Osteocyte (in vitro differentiated cells): ENCODE measurements at regions not wholly inside any gene's neighbourhood (a gene's known extent, or its start where the extent isn't known, plus 50 kb on each side); places are given as distances from the start of the nearest gene placed in this dataset.

Experiments
- DNase-seq: peaks from one replicate; pipeline ENCODE4 v3.0.0; 2021; ENCODE audit warnings: mixed read lengths; ENCODE audit not compliant: unreplicated experiment; ENCODE audit errors: extremely low spot score
- H3K27ac Mint-ChIP-seq: one replicate; pipeline ENCODE4 v1.8.0; 2021; ENCODE audit warnings: mild to moderate bottlenecking, mixed read lengths; ENCODE audit not compliant: unreplicated experiment
- H3K27me3 Mint-ChIP-seq: one replicate; pipeline ENCODE4 v1.8.0; 2021; ENCODE audit warnings: mixed read lengths; ENCODE audit not compliant: unreplicated experiment
- H3K36me3 Mint-ChIP-seq: one replicate; pipeline ENCODE4 v1.8.0; 2021; ENCODE audit warnings: mixed read lengths; ENCODE audit not compliant: unreplicated experiment
- H3K4me1 Mint-ChIP-seq: one replicate; pipeline ENCODE4 v1.8.0; 2021; ENCODE audit warnings: mixed read lengths; ENCODE audit not compliant: unreplicated experiment
- H3K4me3 Mint-ChIP-seq: one replicate; pipeline ENCODE4 v1.8.0; 2021; ENCODE audit warnings: mild to moderate bottlenecking, moderate library complexity, mixed read lengths; ENCODE audit not compliant: unreplicated experiment
- H3K9me3 Mint-ChIP-seq: one replicate; pipeline ENCODE4 v1.8.0; 2021; ENCODE audit warnings: mixed read lengths; ENCODE audit not compliant: unreplicated experiment
- CTCF ChIP-seq: fragments of 200-600 bp; sonication (generic); IDR thresholded peaks from 2 replicates; pipeline ENCODE4 v1.5.0; 2021; ENCODE audit warnings: antibody characterized with exemption, mild to moderate bottlenecking, moderate library complexity

- no peak overlapping the region for H3K27ac Mint-ChIP-seq
These were observed 1413.7 kb upstream of the CELF2 start for GRCh38 chr10:9603972-9604371.

DNA sequence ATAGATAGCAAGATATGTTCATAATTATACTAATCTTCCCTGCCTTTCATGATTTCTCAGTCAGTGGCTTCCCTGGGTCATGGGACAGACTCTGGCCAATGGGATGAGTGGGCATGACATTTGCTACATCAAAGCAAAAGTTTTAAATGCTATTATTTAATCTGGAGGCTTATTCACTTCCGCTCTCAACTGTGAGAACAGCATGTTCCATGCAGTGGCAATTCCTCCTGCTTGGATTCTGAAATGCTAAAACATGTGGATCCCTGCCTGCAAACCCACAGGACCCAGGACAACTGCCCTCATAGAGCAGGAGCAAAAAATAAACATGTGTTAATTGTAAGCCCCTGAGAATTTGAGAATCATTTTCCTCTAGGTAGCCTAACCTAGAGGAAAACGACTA, 1412.4 kb upstream of the CELF2 start:
- H3K4me3 Mint-ChIP-seq, result no peak overlapping the region

More at GRCh38 chr10:9603972-9604371, 1413.7 kb upstream of the CELF2 start:
- H3K36me3 Mint-ChIP-seq, result no peaks in the 10 kb centered on the region
- DNase-seq, result no peak
- no peak overlapping the region for H3K4me3 Mint-ChIP-seq
- no peaks in the 10 kb centered on the region for H3K27me3 Mint-ChIP-seq
- H3K9me3 Mint-ChIP-seq, result no peaks in the 10 kb centered on the region
- TF ChIP-seq CTCF, result no peak
- no peaks in the 10 kb centered on the region for H3K4me1 Mint-ChIP-seq

DNA sequence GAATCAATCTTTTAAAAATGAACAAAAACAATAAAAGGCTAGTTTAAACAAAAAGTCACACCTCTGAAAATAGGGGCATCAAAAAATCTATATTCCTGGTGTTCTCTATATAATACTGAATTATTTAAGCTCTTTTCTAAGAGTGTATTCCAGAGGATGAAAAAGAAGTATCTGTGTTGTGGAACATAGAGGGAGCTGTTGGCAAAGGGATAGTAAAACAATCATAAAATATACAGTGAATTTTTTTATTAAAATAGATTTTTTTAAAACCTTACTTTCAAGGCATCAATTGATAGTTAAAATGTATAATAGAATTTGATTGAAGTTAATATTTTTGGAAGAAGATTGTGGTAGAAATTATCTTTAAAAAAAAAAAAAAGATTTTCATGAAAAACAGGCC, 1409.1 kb upstream of the CELF2 start:
- no peaks in the 10 kb centered on the region for H3K4me1 Mint-ChIP-seq
- no peaks in the 10 kb centered on the region for H3K27me3 Mint-ChIP-seq
- H3K27ac Mint-ChIP-seq, result no peak overlapping the region
- no peaks in the 10 kb centered on the region for H3K36me3 Mint-ChIP-seq
- no peak overlapping the region for H3K4me3 Mint-ChIP-seq
- peak; percentile 62 for TF ChIP-seq CTCF
- H3K9me3 Mint-ChIP-seq, result no peaks in the 10 kb centered on the region
- DNase-seq, result no peak

More for the DNA sequence above, 1412.4 kb upstream of the CELF2 start:
- no peak for TF ChIP-seq CTCF
- H3K9me3 Mint-ChIP-seq, result no peaks in the 10 kb centered on the region
- H3K27ac Mint-ChIP-seq, result no peak overlapping the region
- no peaks in the 10 kb centered on the region for H3K27me3 Mint-ChIP-seq
- no peak for DNase-seq
- no peaks in the 10 kb centered on the region for H3K4me1 Mint-ChIP-seq
- H3K36me3 Mint-ChIP-seq, result no peaks in the 10 kb centered on the region

DNA sequence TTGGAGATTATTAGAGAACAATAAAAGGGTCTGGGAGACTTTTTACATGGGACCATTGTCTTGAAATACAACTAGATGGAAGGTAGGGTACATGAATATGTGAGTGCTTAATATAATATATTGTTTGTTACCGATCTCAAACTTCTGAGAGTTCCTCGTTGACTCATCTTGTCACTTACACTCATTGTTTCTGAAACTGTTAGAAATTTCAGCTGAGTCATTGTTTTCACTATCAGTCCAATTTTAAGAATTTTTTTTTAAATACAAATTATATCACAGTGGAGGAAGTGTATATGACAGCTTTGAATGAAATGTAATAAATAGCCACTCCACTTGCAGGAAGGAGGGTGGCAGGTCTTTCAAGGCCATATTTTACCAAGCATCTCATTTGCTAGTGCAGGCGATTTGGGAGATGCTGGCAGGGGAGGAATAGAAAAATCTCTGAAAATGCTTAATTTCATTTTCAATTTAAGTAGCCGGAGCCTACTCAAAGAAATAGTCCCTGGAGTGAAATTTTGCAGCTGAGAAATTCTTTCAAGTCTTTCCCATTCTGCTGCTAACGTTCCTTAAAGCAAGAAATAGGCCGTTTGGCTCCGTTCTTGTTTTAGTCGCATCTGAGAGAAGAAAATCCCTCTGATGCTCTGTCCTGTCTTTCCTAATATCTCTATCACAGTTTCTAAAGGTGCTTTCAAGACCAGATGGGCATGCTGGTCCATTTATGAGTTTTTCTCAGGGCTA, 1404.2 kb upstream of the CELF2 start:
- H3K27me3 Mint-ChIP-seq, result no peaks in the 10 kb centered on the region
- H3K4me3 Mint-ChIP-seq, result no peak overlapping the region
- H3K9me3 Mint-ChIP-seq, result no peaks in the 10 kb centered on the region
- no peaks in the 10 kb centered on the region for H3K4me1 Mint-ChIP-seq
- DNase-seq, result no peak
- H3K36me3 Mint-ChIP-seq, result no peaks in the 10 kb centered on the region
- no peak for TF ChIP-seq CTCF
- H3K27ac Mint-ChIP-seq, result no peak overlapping the region

GRCh38 chr10:9615189-9615588, 1402.5 kb upstream of the CELF2 start:
- DNase-seq, result no peak

More at GRCh38 chr10:9615189-9615588, 1402.5 kb upstream of the CELF2 start:
- Mint-ChIP-seq H3K27ac (no peak overlapping the region), H3K9me3 (peaks cover 4% of the 10 kb centered on the region), H3K4me1 (no peaks in the 10 kb centered on the region), H3K36me3 (no peaks in the 10 kb centered on the region), H3K27me3 (no peaks in the 10 kb centered on the region), H3K4me3 (no peak overlapping the region)
- TF ChIP-seq CTCF, result no peak
